ENCODE measurements at regions not wholly inside any gene's neighbourhood (a gene's known extent, or its start where the extent isn't known, plus 50 kb on each side); places are given as distances from the start of the nearest gene placed in this dataset.

- H3K4me2 ChIP-seq, result no peak overlapping the region
- H3K4me1 ChIP-seq, result no peaks in the 10 kb centered on the region
- no peak for DNase-seq (ENCODE audit: low read depth in 1 of 2, low spot score in 1 of 2)
- ChIA-PET POLR2A (no interaction called here), CTCF (interaction anchor here (1.2 to 1.3 kb wide), 2 partner anchors 10 to 15 kb away, joined by 3 to 4 read pairs; no protein-coding TSS in a partner anchor)
- no peak for FAIRE-seq
- no peaks in the 10 kb centered on the region for H3K9me3 ChIP-seq
- WGBS (ENCODE audit: missing lambda C conversion rate), result 74% methylated on average over 2 of the region's 2 CpGs
- TF ChIP-seq MAX (IDR thresholded peaks at IDR 0.05) (no peak), POLR2A (IDR thresholded peaks at IDR 0.05; ENCODE audit: low read length) (no peak), HMGXB4 (CRISPR knock-in tag; IDR thresholded peaks at IDR 0.05; ENCODE audit: borderline replicate concordance) (no peak), HEYL (CRISPR knock-in tag; IDR thresholded peaks at IDR 0.05) (no peak), ATOH8 (CRISPR knock-in tag; IDR thresholded peaks at IDR 0.05; ENCODE audit: low read depth) (no peak), CTCF (IDR thresholded peaks at IDR 0.05) (no peak), RAD21 (conservative IDR thresholded peaks at IDR 0.05 in 1 of 2, IDR thresholded peaks at IDR 0.05 in 1 of 2) (no peak), ZNF302 (CRISPR knock-in tag; IDR thresholded peaks at IDR 0.05) (no peak), CHD2 (IDR thresholded peaks at IDR 0.05; ENCODE audit: low read length, partially characterized antibody) (no peak), CHD4 (IDR thresholded peaks at IDR 0.05; ENCODE audit: borderline replicate concordance) (no peak), MAFK (IDR thresholded peaks at IDR 0.05; ENCODE audit: partially characterized antibody) (no peak)
- no peak overlapping the region for H3K27ac ChIP-seq
- H3K4me3 ChIP-seq, result no peak overlapping the region
- no peak for ATAC-seq
Observed at GRCh38 chr11:76607431-76607830, 63.1 kb downstream of the LRRC32 start.

- H3K4me2 ChIP-seq, result no peak overlapping the region
- ChIA-PET POLR2A (no interaction called here), CTCF (interaction anchor here (1.3 kb wide), 1 partner anchor 64 kb away, joined by 3 read pairs; no protein-coding TSS in a partner anchor)
- no peak for ATAC-seq
- H3K9me3 ChIP-seq, result no peaks in the 10 kb centered on the region
- 64% methylated on average over 8 of the region's 8 CpGs for WGBS (ENCODE audit: missing lambda C conversion rate)
- no peak overlapping the region for H3K4me3 ChIP-seq
- H3K4me1 ChIP-seq, result no peaks in the 10 kb centered on the region
- DNase-seq (ENCODE audit: low read depth in 1 of 2, low spot score in 1 of 2), result no peak
- no peak overlapping the region for H3K27ac ChIP-seq
- TF ChIP-seq EHMT2 (IDR thresholded peaks at IDR 0.05; ENCODE audit: low read depth), result no peak
- no peak for TF ChIP-seq ZFP36 (IDR thresholded peaks at IDR 0.05; ENCODE audit: borderline replicate concordance, partially characterized antibody)
- no peak for TF ChIP-seq BHLHE40 (IDR thresholded peaks at IDR 0.05; ENCODE audit: low read depth, low read length)
- no peak for TF ChIP-seq HMGXB4 (CRISPR knock-in tag; IDR thresholded peaks at IDR 0.05; ENCODE audit: borderline replicate concordance)
- TF ChIP-seq FOSL2 (IDR thresholded peaks at IDR 0.05), result no peak
- no peak for TF ChIP-seq FOSL2 (CRISPR knock-in tag; IDR thresholded peaks at IDR 0.05)
- no peak for TF ChIP-seq USF2 (IDR thresholded peaks at IDR 0.05)
- TF ChIP-seq SREBF2 (IDR thresholded peaks at IDR 0.05), result no peak
- no peak for TF ChIP-seq HDAC2 (IDR thresholded peaks at IDR 0.05)
- TF ChIP-seq CBX2 (IDR thresholded peaks at IDR 0.05; ENCODE audit: borderline replicate concordance, low read depth), result no peak
- no peak for TF ChIP-seq CHD4 (IDR thresholded peaks at IDR 0.05; ENCODE audit: borderline replicate concordance)
- no peak for TF ChIP-seq CTCF (IDR thresholded peaks at IDR 0.05)
- no peak for FAIRE-seq
Observed at GRCh38 chr11:76605338-76606074, 65.0 kb downstream of the LRRC32 start.

Data from A549 (cell line).